IMR-90 (cell line): ENCODE measurements at regions not wholly inside any gene's neighbourhood (a gene's known extent, or its start where the extent isn't known, plus 50 kb on each side); places are given as distances from the start of the nearest gene placed in this dataset.

Experiments
- ATAC-seq: fragments of 200-7000 bp; cut with Tn5 transposase; 2 replicates; pipeline ENCODE4 v1.9.1; 2020; ENCODE audit warnings: low read depth, mild to moderate bottlenecking, moderate library complexity
- BruUV-seq: library from RNA; stranded (reverse); fragments of 400-500 nt; replicated peaks from 2 replicates; lab custom pipeline; 2021; lab: Mats Ljungman, UMichigan
- CTCF ChIA-PET: fragments of 300-600 bp; formaldehyde crosslinking; extraction: SDS; loops from one replicate; lab custom pipeline; 2021; ENCODE audit warnings: antibody characterized with exemption; lab: Yijun Ruan, JAX
- POLR2A ChIA-PET: fragments of 300-600 bp; sonication (Branson Sonifier 250); formaldehyde crosslinking; loops from one replicate; lab custom pipeline; 2022; ENCODE audit warnings: antibody characterized with exemption; ENCODE audit not compliant: unreplicated experiment; lab: Charles Lee
- DNase-seq: peaks from one replicate; pipeline ENCODE4 v3.0.0; 2013
- H2AFZ ChIP-seq: replicated peaks from 2 replicates; pipeline ENCODE3; 2013; ENCODE audit warnings: low read length, mild to moderate bottlenecking; ENCODE audit not compliant: poor library complexity
- H2AK5ac ChIP-seq: 2 replicates; pipeline ENCODE4 v1.6.1; 2013; ENCODE audit warnings: low read depth, low read length, inconsistent platforms
- H2AK9ac ChIP-seq: replicated peaks from 2 replicates; pipeline ENCODE3; 2013; ENCODE audit warnings: mild to moderate bottlenecking, low read depth, low read length, moderate library complexity; ENCODE audit not compliant: poor library complexity
- H2BK120ac ChIP-seq: 2 replicates; pipeline ENCODE4 v1.6.1; 2013; ENCODE audit warnings: low read depth, low read length, inconsistent platforms
- H2BK15ac ChIP-seq: 3 replicates; pipeline ENCODE4 v1.6.1; 2013; ENCODE audit warnings: low read depth, low read length, inconsistent platforms
- H2BK20ac ChIP-seq: 2 replicates; pipeline ENCODE4 v1.6.1; 2013; ENCODE audit warnings: low read depth, mild to moderate bottlenecking, inconsistent platforms, low read length, moderate library complexity
- H2BK5ac ChIP-seq: 2 replicates; pipeline ENCODE4 v1.6.1; 2013; ENCODE audit warnings: mild to moderate bottlenecking, low read depth, low read length, inconsistent platforms; ENCODE audit not compliant: poor library complexity, severe bottlenecking
- H3K14ac ChIP-seq: replicated peaks from 2 replicates; pipeline ENCODE4 v1.6.1; 2013; ENCODE audit warnings: low read depth, low read length, inconsistent platforms
- H3K18ac ChIP-seq: 2 replicates; pipeline ENCODE4 v1.6.1; 2013; ENCODE audit warnings: low read depth, low read length, control low read depth
- H3K23ac ChIP-seq: 2 replicates; pipeline ENCODE4 v1.6.1; 2013; ENCODE audit warnings: low read depth, low read length, inconsistent platforms
- H3K27ac ChIP-seq: 2 replicates; pipeline ENCODE4 v1.5.1; 2013; ENCODE audit warnings: mild to moderate bottlenecking, control low read depth, low read length; ENCODE audit not compliant: insufficient read depth
- H3K27me3 ChIP-seq: 2 replicates; pipeline ENCODE4 v1.6.1; 2013; ENCODE audit warnings: low read length; ENCODE audit not compliant: control insufficient read depth, insufficient read depth
- H3K36me3 ChIP-seq: 2 replicates; pipeline ENCODE4 v1.6.1; 2013; ENCODE audit warnings: low read length, mixed read lengths; ENCODE audit not compliant: control insufficient read depth, insufficient read depth
- H3K4ac ChIP-seq: 2 replicates; pipeline ENCODE4 v1.6.1; 2013; ENCODE audit warnings: low read depth, low read length, inconsistent platforms
- H3K4me1 ChIP-seq: 2 replicates; pipeline ENCODE4 v1.6.1; 2013; ENCODE audit warnings: low read length, mixed read lengths; ENCODE audit not compliant: control insufficient read depth, insufficient read depth
- H3K4me2 ChIP-seq: 2 replicates; pipeline ENCODE4 v1.6.1; 2013; ENCODE audit warnings: low read depth, mild to moderate bottlenecking, control low read depth, low read length, moderate library complexity
- H3K4me3 ChIP-seq: 2 replicates; pipeline ENCODE4 v1.5.1; 2013; ENCODE audit warnings: low read depth, mild to moderate bottlenecking, control low read depth, low read length, moderate library complexity; ENCODE audit not compliant: insufficient read depth
- H3K56ac ChIP-seq: 2 replicates; pipeline ENCODE4 v1.6.1; 2013; ENCODE audit warnings: low read length, inconsistent platforms; ENCODE audit not compliant: insufficient read depth; ENCODE audit errors: extremely low read depth
- H3K79me1 ChIP-seq, 2 experiments: 2 replicates each; pipeline ENCODE4 v1.6.1; 2013; ENCODE audit warnings: low read length in 2 of 2, inconsistent platforms in 1 of 2, low read depth in 1 of 2
- H3K9ac ChIP-seq: 2 replicates; pipeline ENCODE4 v1.6.1; 2013; ENCODE audit warnings: low read depth, low read length, control low read depth
- H3K9me1 ChIP-seq: 2 replicates; pipeline ENCODE4 v1.6.1; 2013; ENCODE audit warnings: low read length, inconsistent platforms; ENCODE audit not compliant: insufficient read depth
- H3K9me3 ChIP-seq: 2 replicates; pipeline ENCODE4 v1.6.1; 2013; ENCODE audit warnings: low read length; ENCODE audit not compliant: control insufficient read depth, insufficient read depth
- H4K20me1 ChIP-seq: 2 replicates; pipeline ENCODE4 v1.6.1; 2013; ENCODE audit warnings: low read length, inconsistent platforms; ENCODE audit not compliant: insufficient read depth
- H4K5ac ChIP-seq: 2 replicates; pipeline ENCODE4 v1.6.1; 2013; ENCODE audit warnings: mild to moderate bottlenecking, low read depth, low read length, control low read depth
- H4K8ac ChIP-seq, 2 experiments: 2 replicates each; pipeline ENCODE4 v1.6.1; 2013; ENCODE audit warnings: low read depth in 2 of 2, low read length in 2 of 2, control low read depth in 1 of 2, inconsistent platforms in 1 of 2
- H4K91ac ChIP-seq: 2 replicates; pipeline ENCODE4 v1.6.1; 2013; ENCODE audit warnings: low read depth, low read length, inconsistent platforms; ENCODE audit not compliant: insufficient read depth
- CEBPB ChIP-seq: IDR thresholded peaks from 2 replicates; pipeline ENCODE4 v1.6.1; 2012; ENCODE audit warnings: low read depth, low read length, improper control_type of control experiment
- FOS ChIP-seq: fragments of 150-350 bp; IDR thresholded peaks from 2 replicates; pipeline ENCODE4 v1.6.1; 2016; ENCODE audit warnings: low read depth, low read length
- MAFK ChIP-seq: IDR thresholded peaks from 2 replicates; pipeline ENCODE4 v1.6.1; 2012; ENCODE audit warnings: low read depth, low read length, improper control_type of control experiment
- MAZ ChIP-seq: IDR thresholded peaks from 2 replicates; pipeline ENCODE4 v1.6.1; 2012; ENCODE audit warnings: low read depth, mild to moderate bottlenecking, low read length, improper control_type of control experiment, moderate library complexity, borderline replicate concordance
- MXI1 ChIP-seq: IDR thresholded peaks from 2 replicates; pipeline ENCODE4 v1.6.1; 2012; ENCODE audit warnings: low read depth, mild to moderate bottlenecking, low read length, moderate library complexity, borderline replicate concordance
- NFE2L2 ChIP-seq: fragments of 150-350 bp; IDR thresholded peaks from 2 replicates; pipeline ENCODE4 v1.6.1; 2016; ENCODE audit warnings: low read depth, mild to moderate bottlenecking, low read length
- POLR2A ChIP-seq: IDR thresholded peaks from 2 replicates; pipeline ENCODE4 v1.6.1; 2012; ENCODE audit warnings: mild to moderate bottlenecking, low read depth, low read length
- RAD21 ChIP-seq: IDR thresholded peaks from 2 replicates; pipeline ENCODE4 v1.6.1; 2012; ENCODE audit warnings: low read length, improper control_type of control experiment
- RCOR1 ChIP-seq: IDR thresholded peaks from 2 replicates; pipeline ENCODE4 v1.6.1; 2012; ENCODE audit warnings: mild to moderate bottlenecking, low read length, improper control_type of control experiment; ENCODE audit not compliant: insufficient replicate concordance
- RFX5 ChIP-seq: IDR thresholded peaks from 2 replicates; pipeline ENCODE4 v1.8.0; 2012; ENCODE audit warnings: low read depth, mild to moderate bottlenecking, low read length, moderate library complexity
- SMC3 ChIP-seq: fragments of 150-350 bp; IDR thresholded peaks from 2 replicates; pipeline ENCODE4 v1.6.1; 2016; ENCODE audit warnings: low read depth, mild to moderate bottlenecking, antibody characterized with exemption, low read length, moderate library complexity
- USF2 ChIP-seq: fragments of 150-350 bp; IDR thresholded peaks from 2 replicates; pipeline ENCODE4 v1.6.1; 2017; ENCODE audit warnings: mild to moderate bottlenecking, antibody characterized with exemption, low read length, low read depth
- WGBS, 2 experiments: methylation state at CpG; one replicate each; pipeline versions ENCODE4 v1.1.5 to v1.1.7; 2013; ENCODE audit warnings: missing lambda C conversion rate in 2 of 2; ENCODE audit not compliant: insufficient read length in 1 of 2; ENCODE audit errors: extremely low coverage in 2 of 2; 5-methylcytosine and 5-hydroxymethylcytosine counted together
- dilution Hi-C: fragments of 300-500 bp; cut with HindIII; formaldehyde crosslinking; loops from one replicate; pipeline ENCODE4 v1.14.3; 2018; ENCODE audit warnings: low sequenced_read_pairs; ENCODE audit not compliant: unreplicated experiment
- in situ Hi-C: fragments of 300-500 bp; cut with MboI; formaldehyde crosslinking; loops from 3 replicates; pipeline ENCODE4 v1.14.3; 2019; ENCODE audit warnings: low sequenced_read_pairs, inconsistent platforms, mixed read lengths
- intact Hi-C: fragments of 100-400 bp; cut with micrococcal nuclease; formaldehyde crosslinking; loops from 2 replicates; pipeline ENCODE4 v1.10.0; 2022
- TF ChIP-seq, protein P1 (sequence below): fragments of 150-350 bp; IDR thresholded peaks from 2 replicates; pipeline ENCODE4 v1.6.1; 2016; ENCODE audit warnings: low read depth, mild to moderate bottlenecking, low read length, moderate library complexity, borderline replicate concordance
- TF ChIP-seq, protein P2 (sequence below): conservative IDR thresholded peaks from 2 replicates; pipeline ENCODE4 v1.5.1; 2012; ENCODE audit warnings: mild to moderate bottlenecking, low read depth, low read length, improper control_type of control experiment

DNA sequence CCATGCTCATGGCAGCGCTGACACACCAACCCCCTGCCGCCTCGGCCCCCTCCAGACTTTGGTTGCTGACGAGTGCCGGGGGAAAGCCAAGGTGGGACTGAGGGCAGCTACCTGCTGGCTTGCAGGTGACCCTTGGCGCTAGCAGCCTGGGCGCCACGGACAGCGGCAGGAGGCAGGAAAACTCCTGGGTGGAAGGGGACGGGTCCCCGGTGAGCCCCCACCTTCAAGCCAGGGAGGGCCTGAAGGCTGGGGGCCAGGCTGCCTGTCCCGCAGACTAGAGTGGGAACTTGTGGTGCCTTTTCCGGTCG, 226.7 kb downstream of the OTOR start:
- H4K5ac ChIP-seq, result no peak overlapping the region
- H4K20me1 ChIP-seq, result no peaks in the 10 kb centered on the region
- no peak overlapping the region for H2BK15ac ChIP-seq
- 0 out of 2 replicates have a peak, but pooled peaks cover 3% of the 10 kb centered on the region for H3K9me1 ChIP-seq
- H3K23ac ChIP-seq, result no peak overlapping the region
- no peak overlapping the region for H2BK5ac ChIP-seq
- no peak overlapping the region for H2AFZ ChIP-seq
- no peaks in the 10 kb centered on the region for H3K36me3 ChIP-seq
- H3K4me1 ChIP-seq, result no peaks in the 10 kb centered on the region
- H4K8ac ChIP-seq, result no peak overlapping the region
- H2AK9ac ChIP-seq, result no peak overlapping the region
- ATAC-seq (no peak), DNase-seq (no peak)
- intact Hi-C loops (no loop called here), in situ Hi-C loops (no loop called here), dilution Hi-C loops (no loop called here)
- H3K79me1 ChIP-seq, result no peaks in the 10 kb centered on the region
- H4K91ac ChIP-seq, result no peak overlapping the region
- no peak overlapping the region for H3K14ac ChIP-seq
- no peak overlapping the region for H3K27ac ChIP-seq
- no peak overlapping the region for H2BK120ac ChIP-seq
- no peak overlapping the region for H3K4ac ChIP-seq
- no peak overlapping the region for H3K18ac ChIP-seq
- no peak overlapping the region for H3K4me2 ChIP-seq
- BruUV-seq, result no TSS peak
- H2AK5ac ChIP-seq, result no peak overlapping the region
- TF ChIP-seq RAD21 (no peak), MAZ (no peak), RFX5 (no peak), POLR2A (no peak), RCOR1 (no peak), SMC3 (no peak), NFE2L2 (no peak), CEBPB (no peak), MXI1 (no peak), MAFK (no peak), USF2 (no peak), FOS (no peak)
- TF ChIP-seq, protein P1, sequence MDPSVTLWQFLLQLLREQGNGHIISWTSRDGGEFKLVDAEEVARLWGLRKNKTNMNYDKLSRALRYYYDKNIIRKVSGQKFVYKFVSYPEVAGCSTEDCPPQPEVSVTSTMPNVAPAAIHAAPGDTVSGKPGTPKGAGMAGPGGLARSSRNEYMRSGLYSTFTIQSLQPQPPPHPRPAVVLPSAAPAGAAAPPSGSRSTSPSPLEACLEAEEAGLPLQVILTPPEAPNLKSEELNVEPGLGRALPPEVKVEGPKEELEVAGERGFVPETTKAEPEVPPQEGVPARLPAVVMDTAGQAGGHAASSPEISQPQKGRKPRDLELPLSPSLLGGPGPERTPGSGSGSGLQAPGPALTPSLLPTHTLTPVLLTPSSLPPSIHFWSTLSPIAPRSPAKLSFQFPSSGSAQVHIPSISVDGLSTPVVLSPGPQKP, result no peak
- TF ChIP-seq, protein P2, sequence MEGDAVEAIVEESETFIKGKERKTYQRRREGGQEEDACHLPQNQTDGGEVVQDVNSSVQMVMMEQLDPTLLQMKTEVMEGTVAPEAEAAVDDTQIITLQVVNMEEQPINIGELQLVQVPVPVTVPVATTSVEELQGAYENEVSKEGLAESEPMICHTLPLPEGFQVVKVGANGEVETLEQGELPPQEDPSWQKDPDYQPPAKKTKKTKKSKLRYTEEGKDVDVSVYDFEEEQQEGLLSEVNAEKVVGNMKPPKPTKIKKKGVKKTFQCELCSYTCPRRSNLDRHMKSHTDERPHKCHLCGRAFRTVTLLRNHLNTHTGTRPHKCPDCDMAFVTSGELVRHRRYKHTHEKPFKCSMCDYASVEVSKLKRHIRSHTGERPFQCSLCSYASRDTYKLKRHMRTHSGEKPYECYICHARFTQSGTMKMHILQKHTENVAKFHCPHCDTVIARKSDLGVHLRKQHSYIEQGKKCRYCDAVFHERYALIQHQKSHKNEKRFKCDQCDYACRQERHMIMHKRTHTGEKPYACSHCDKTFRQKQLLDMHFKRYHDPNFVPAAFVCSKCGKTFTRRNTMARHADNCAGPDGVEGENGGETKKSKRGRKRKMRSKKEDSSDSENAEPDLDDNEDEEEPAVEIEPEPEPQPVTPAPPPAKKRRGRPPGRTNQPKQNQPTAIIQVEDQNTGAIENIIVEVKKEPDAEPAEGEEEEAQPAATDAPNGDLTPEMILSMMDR, result no peak
- no peak overlapping the region for H3K56ac ChIP-seq
- no peak overlapping the region for H3K9ac ChIP-seq
- no peak overlapping the region for H3K4me3 ChIP-seq
- WGBS, 2 experiments, result 100% methylated on average over 2 of the region's 14 CpGs; no CpG with 5 or more reads in 1 of the 2 experiments
- POLR2A ChIA-PET, result no interaction called here
- no peaks in the 10 kb centered on the region; the same call in 1 of the 2 replicates for H3K27me3 ChIP-seq
- peaks cover 4% of the 10 kb centered on the region for H3K9me3 ChIP-seq
- no peak overlapping the region for H2BK20ac ChIP-seq
- CTCF ChIA-PET, result no interaction called here
